Right lobe of liver (tissue), 4 donors: ENCODE measurements at regions not wholly inside any gene's neighbourhood (a gene's known extent, or its start where the extent isn't known, plus 50 kb on each side); places are given as distances from the start of the nearest gene placed in this dataset.

ENCODE experiments used
- POLR2A ChIP-seq: fragments of 450-650 bp; IDR thresholded peaks from one replicate; pipeline ENCODE4 v1.6.1; 2017; ENCODE audit warnings: antibody characterized with exemption, mild to moderate bottlenecking
- TF ChIP-seq, protein P1 (sequence below), 4 donors: fragments of 200-600 bp in 3 of 4; fragments of 450-650 bp in 1 of 4; IDR thresholded peaks; one replicate each; pipeline versions ENCODE4 v1.5.1 to v1.8.0; 2016 to 2022; ENCODE audit warnings: antibody characterized with exemption in 4 of 4, mild to moderate bottlenecking in 2 of 4
- donor health status: DM: no; HTN: no; CAD: no.
- donor health status: DM: no; HTN: no; CAD: no.
- donor health status: DM: no; HTN: yes; CAD: no.

DNA sequence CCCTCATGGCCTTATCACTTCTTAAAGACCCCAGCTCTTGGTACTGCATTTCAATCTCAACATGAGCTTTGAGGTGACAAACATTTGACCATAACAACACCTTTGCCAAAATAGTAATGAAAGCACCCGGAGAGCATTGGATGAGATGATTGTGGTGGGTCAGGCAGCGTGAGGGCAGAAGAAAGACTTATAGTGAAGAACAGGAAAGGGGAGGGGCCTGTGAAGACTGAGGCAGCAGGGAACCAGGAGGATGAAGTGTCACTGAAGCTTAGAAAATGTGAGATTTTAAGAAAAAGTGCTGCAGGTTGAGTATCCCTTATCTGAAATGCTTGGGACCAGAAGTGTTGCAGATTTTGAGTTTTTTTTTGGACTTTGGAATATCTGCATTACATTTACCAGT is 86.3 kb downstream of the EMP1 start:
- TF ChIP-seq, protein P1, sequence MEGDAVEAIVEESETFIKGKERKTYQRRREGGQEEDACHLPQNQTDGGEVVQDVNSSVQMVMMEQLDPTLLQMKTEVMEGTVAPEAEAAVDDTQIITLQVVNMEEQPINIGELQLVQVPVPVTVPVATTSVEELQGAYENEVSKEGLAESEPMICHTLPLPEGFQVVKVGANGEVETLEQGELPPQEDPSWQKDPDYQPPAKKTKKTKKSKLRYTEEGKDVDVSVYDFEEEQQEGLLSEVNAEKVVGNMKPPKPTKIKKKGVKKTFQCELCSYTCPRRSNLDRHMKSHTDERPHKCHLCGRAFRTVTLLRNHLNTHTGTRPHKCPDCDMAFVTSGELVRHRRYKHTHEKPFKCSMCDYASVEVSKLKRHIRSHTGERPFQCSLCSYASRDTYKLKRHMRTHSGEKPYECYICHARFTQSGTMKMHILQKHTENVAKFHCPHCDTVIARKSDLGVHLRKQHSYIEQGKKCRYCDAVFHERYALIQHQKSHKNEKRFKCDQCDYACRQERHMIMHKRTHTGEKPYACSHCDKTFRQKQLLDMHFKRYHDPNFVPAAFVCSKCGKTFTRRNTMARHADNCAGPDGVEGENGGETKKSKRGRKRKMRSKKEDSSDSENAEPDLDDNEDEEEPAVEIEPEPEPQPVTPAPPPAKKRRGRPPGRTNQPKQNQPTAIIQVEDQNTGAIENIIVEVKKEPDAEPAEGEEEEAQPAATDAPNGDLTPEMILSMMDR (IDR thresholded peaks at IDR 0.05), result no peak
- TF ChIP-seq POLR2A, result no peak
